ENCODE measurements at regions not wholly inside any gene's neighbourhood (a gene's known extent, or its start where the extent isn't known, plus 50 kb on each side); places are given as distances from the start of the nearest gene placed in this dataset.
"Not testable (repeated sequence)": the region's sequence is repeated elsewhere in the genome, so short reads cannot be mapped to it uniquely, and the experiment has no call there.

DNA sequence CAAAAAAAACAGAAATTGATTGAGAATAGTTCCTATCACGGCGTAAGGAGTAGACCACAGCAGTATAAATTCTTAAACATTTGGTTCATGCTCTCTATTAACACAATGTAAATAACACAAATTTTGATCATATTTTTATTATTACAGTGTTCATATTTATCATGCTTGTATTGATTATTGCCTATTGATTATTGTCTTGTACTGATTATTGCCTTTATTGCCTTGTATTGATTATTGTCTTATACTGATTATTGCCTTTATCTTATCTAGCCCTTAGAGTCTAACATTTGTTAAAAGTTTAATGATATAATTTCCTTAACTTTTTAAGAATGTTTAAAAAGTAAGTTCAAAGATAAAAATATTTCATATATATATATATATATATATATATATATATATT, 460.7 kb downstream of the KCNT2 start:
- H3K4me1 ChIP-seq, result no peaks in the 10 kb centered on the region
- H3K9me3 ChIP-seq, result no peaks in the 10 kb centered on the region
- H3K4me3 ChIP-seq, result no peak overlapping the region
- intact Hi-C loops (cut with DNase I), result no loop called here
- ATAC-seq (no peak), DNase-seq (no peak)
- no peaks in the 10 kb centered on the region for H3K27me3 ChIP-seq (ENCODE audit: low read depth)
- no peak overlapping the region for H3K27ac ChIP-seq
- H3K36me3 ChIP-seq, result no peaks in the 10 kb centered on the region
- TF ChIP-seq, protein P1, sequence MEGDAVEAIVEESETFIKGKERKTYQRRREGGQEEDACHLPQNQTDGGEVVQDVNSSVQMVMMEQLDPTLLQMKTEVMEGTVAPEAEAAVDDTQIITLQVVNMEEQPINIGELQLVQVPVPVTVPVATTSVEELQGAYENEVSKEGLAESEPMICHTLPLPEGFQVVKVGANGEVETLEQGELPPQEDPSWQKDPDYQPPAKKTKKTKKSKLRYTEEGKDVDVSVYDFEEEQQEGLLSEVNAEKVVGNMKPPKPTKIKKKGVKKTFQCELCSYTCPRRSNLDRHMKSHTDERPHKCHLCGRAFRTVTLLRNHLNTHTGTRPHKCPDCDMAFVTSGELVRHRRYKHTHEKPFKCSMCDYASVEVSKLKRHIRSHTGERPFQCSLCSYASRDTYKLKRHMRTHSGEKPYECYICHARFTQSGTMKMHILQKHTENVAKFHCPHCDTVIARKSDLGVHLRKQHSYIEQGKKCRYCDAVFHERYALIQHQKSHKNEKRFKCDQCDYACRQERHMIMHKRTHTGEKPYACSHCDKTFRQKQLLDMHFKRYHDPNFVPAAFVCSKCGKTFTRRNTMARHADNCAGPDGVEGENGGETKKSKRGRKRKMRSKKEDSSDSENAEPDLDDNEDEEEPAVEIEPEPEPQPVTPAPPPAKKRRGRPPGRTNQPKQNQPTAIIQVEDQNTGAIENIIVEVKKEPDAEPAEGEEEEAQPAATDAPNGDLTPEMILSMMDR (IDR thresholded peaks at IDR 0.05), result no peak

DNA sequence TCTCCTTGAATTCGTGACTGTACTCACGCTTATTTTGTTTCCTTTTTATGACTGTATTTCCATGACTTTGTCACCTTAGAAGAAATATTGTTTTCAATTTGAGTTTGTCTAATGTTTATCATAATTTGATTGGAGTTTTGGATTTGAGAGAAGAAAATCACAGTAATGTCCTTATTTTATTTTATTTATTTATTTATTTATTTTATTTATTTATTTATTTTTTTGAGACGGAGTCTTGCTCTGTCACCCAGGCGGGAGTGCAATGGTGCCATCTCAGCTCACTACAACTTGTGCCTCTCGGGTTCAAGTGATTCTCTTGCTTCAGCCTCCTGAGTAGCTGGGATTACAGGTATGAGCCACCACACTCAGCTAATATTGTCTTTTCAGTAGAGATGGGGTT, 463.1 kb downstream of the KCNT2 start:
- H3K27me3 ChIP-seq (ENCODE audit: low read depth); intact Hi-C loops (cut with DNase I); ATAC-seq; H3K9me3 ChIP-seq; H3K27ac ChIP-seq; H3K36me3 ChIP-seq; H3K4me1 ChIP-seq; H3K4me3 ChIP-seq; DNase-seq: not testable (repeated sequence)

DNA sequence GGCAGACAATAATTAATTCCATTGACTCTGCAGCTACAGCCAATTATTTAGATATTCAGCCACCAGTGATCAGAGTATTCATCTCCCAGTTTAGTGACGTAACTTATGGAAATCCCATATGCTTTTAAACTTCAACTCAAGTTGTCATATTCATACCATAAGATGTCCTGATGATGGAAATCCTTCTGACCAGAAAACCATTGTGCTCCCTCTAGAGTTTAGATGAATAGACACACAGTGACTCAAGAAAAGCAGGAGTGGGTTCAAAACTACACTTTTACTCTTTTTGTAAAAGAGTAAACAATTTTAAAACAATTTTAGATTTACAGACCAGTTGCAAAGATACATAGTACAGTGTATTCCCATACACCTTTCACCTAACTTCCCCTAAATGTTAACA, 463.7 kb downstream of the KCNT2 start:
- no peak overlapping the region for H3K4me3 ChIP-seq
- H3K9me3 ChIP-seq, result no peaks in the 10 kb centered on the region
- TF ChIP-seq, protein P1 (IDR thresholded peaks at IDR 0.05), result no peak
- no peaks in the 10 kb centered on the region for H3K4me1 ChIP-seq
- H3K27ac ChIP-seq, result no peak overlapping the region
- intact Hi-C loops (cut with DNase I), result no loop called here
- ATAC-seq (no peak), DNase-seq (no peak)
- H3K27me3 ChIP-seq (ENCODE audit: low read depth), result no peaks in the 10 kb centered on the region
- H3K36me3 ChIP-seq, result no peaks in the 10 kb centered on the region

DNA sequence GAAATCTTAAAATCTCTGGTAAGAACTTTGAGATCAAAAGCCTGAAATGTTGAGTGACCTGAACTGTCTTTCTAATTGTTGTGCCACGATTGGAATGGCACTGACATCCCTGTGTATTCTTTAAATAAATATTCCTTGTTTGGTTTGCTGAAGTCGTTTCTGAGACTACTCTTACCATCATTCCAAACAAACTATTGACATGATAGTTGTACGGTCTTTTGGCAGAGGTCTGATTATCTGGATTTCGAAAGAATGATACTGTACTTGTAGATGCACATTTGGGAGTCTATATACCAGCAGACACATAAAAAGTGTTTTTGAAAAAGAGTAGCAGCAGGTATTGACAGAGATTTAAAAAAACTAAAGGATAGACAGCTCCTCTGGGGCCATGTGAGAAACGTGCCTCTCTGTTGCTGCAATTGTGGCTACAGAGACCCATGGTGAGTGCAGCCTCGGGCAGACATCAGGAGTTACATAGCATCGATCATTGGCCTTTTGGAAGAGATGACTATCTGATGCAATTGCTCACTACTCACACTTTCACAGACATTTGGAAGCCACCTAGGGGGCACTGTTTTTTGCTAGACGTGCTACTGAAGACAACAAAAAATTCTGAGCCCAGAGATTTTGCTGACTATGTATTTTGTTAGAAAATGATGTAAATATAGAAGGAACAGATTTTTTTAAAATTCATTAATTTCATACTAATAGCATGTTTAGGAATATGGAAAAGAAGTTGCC, 464.5 kb downstream of the KCNT2 start:
- DNase-seq, result no peak
- no peaks in the 10 kb centered on the region for H3K36me3 ChIP-seq

DNA sequence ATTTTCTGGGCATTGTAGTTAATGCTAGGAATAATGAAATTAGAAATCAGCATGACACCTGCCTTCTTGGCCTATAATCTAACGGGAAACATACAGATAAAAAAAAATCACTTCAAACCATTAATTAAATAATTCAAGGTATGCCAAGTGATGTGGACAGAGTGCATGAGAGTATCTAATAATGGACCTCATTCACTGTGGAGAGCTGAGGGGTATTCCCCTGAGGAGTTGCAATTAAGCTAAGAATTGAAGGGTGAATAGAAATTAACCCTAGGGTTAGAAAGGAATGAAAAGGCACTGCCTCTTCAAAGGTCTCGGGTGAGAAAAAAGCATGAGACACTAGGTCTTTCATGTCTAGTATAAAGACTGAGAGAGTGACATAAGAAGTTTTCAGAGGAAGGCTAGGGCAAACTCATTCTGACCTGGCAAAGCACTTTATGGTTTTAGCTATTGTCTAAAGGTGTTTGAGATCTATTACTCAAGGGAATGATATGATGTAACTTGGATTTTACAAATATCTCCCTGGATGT, 466.1 kb downstream of the KCNT2 start:
- TF ChIP-seq, protein P1 (IDR thresholded peaks at IDR 0.05), result no peak
- no peaks in the 10 kb centered on the region for H3K36me3 ChIP-seq
- no peak overlapping the region for H3K27ac ChIP-seq
- H3K4me1 ChIP-seq, result no peaks in the 10 kb centered on the region
- H3K4me3 ChIP-seq, result no peak overlapping the region
- ATAC-seq (no peak), DNase-seq (no peak)
- no peaks in the 10 kb centered on the region for H3K27me3 ChIP-seq (ENCODE audit: low read depth)
- intact Hi-C loops (cut with DNase I), result no loop called here
- no peaks in the 10 kb centered on the region for H3K9me3 ChIP-seq

More for the DNA sequence above, 464.5 kb downstream of the KCNT2 start:
- ATAC-seq, result no peak
- Histone ChIP-seq H3K4me3 (no peak overlapping the region), H3K27me3 (ENCODE audit: low read depth) (no peaks in the 10 kb centered on the region), H3K9me3 (no peaks in the 10 kb centered on the region), H3K4me1 (no peaks in the 10 kb centered on the region), H3K27ac (no peak overlapping the region)
- intact Hi-C loops (cut with DNase I), result no loop called here
- TF ChIP-seq, protein P1 (IDR thresholded peaks at IDR 0.05), result no peak

DNA sequence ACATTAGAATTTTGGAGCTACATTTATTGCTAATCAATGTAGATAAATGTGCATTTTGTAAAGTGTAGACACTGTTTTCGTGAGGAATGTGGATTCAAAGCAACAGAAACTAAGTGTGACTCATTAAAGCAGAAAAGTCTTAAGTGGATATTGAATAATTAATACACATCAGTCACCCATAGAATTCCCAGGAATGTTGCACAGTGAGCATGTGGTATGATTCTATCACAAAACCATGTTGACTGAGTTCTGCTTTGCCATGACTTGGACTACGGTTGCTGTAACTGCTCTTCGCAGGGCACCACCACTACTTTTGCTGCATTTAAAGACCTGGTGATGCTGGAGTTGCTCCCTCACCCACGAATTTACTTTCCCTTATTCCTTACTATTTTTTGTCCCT, 471.8 kb downstream of the KCNT2 start:
- no peak for ATAC-seq

More for the DNA sequence above, 471.8 kb downstream of the KCNT2 start:
- Histone ChIP-seq H3K4me1 (no peaks in the 10 kb centered on the region), H3K36me3 (no peaks in the 10 kb centered on the region), H3K27ac (no peak overlapping the region), H3K9me3 (no peaks in the 10 kb centered on the region), H3K27me3 (ENCODE audit: low read depth) (no peaks in the 10 kb centered on the region), H3K4me3 (no peak overlapping the region)
- TF ChIP-seq, protein P1 (IDR thresholded peaks at IDR 0.05), result no peak
- no peak for DNase-seq
- intact Hi-C loops (cut with DNase I), result no loop called here
